ENCODE measurements at regions not wholly inside any gene's neighbourhood (a gene's known extent, or its start where the extent isn't known, plus 50 kb on each side); places are given as distances from the start of the nearest gene placed in this dataset. TPM values are rescaled to one million over a fixed set of nuclear protein-coding genes. Genes with fewer than 3 reads are reported as not detected.

GRCh38 chr15:67011617-67012005, 53.8 kb upstream of the SMAD3 start:
- no peak for DNase-seq (ENCODE audit: low spot score in 2 of 2)
- FAIRE-seq, result no peak

DNA sequence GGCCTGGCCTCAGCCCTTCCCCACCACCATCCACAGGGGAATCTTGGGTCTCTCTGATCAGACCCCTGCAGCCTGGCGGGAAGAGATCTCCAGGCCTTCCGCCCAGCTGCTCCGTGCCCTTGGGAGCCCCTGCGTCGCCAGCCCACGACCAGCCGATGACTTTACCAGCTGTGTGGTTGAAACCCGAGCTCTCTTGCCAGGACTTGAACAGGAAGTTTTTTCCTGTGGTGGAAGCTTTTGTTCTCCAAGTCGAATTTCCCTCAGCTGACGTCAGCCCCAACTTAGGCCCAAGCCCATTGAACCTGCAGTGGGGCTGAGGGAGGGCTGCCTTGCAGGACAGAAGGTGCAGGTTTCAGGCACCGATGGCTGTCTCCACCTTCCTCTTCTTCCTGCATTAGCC, 51.7 kb upstream of the SMAD3 start:
- no peak for DNase-seq (ENCODE audit: low spot score in 2 of 2)
- FAIRE-seq, result no peak

Small RNA genes lying in the stretch of these regions (small RNA-seq; reads per million reads assigned to genes)
- gene HMGN2P47, result not detected
